IPS-18a (cell line): ENCODE measurements at regions not wholly inside any gene's neighbourhood (a gene's known extent, or its start where the extent isn't known, plus 50 kb on each side); places are given as distances from the start of the nearest gene placed in this dataset.
A peak's percentile ranks its signal among the peaks of the same experiment; 100 is the strongest.

Experiments used
- H3K27ac ChIP-seq: one replicate; pipeline ENCODE4 v1.5.1; 2013; ENCODE audit warnings: low read length
- H3K27me3 ChIP-seq: one replicate; pipeline ENCODE4 v1.6.1; 2013; ENCODE audit warnings: mild to moderate bottlenecking, low read length; ENCODE audit not compliant: control insufficient read depth, insufficient read depth
- H3K36me3 ChIP-seq: one replicate; pipeline ENCODE4 v1.6.1; 2013; ENCODE audit warnings: low read depth, low read length; ENCODE audit not compliant: control insufficient read depth
- H3K4me1 ChIP-seq: one replicate; pipeline ENCODE4 v1.6.1; 2013; ENCODE audit warnings: low read depth, low read length; ENCODE audit not compliant: control insufficient read depth
- H3K4me3 ChIP-seq: one replicate; pipeline ENCODE4 v1.5.1; 2013; ENCODE audit warnings: low read length
- H3K9ac ChIP-seq: one replicate; pipeline ENCODE4 v1.6.1; 2013; ENCODE audit warnings: mild to moderate bottlenecking, low read length, moderate library complexity
- H3K9me3 ChIP-seq: one replicate; pipeline ENCODE4 v1.6.1; 2013; ENCODE audit warnings: low read depth, low read length; ENCODE audit not compliant: control insufficient read depth

- Histone ChIP-seq H3K4me1 (peaks cover 17% of the 10 kb centered on the region), H3K27ac (no peak overlapping the region), H3K9ac (peak overlapping the region; percentile 53), H3K27me3 (no peaks in the 10 kb centered on the region), H3K36me3 (no peaks in the 10 kb centered on the region), H3K4me3 (no peak overlapping the region), H3K9me3 (no peaks in the 10 kb centered on the region)
Measured at GRCh38 chr4:157896726-157897125, 276.1 kb downstream of the GASK1B start.

GRCh38 chr4:157895205-157895604, 277.6 kb downstream of the GASK1B start:
- Histone ChIP-seq H3K9ac (no peak overlapping the region), H3K36me3 (no peaks in the 10 kb centered on the region), H3K27me3 (no peaks in the 10 kb centered on the region), H3K9me3 (no peaks in the 10 kb centered on the region), H3K4me1 (peaks cover 17% of the 10 kb centered on the region), H3K4me3 (no peak overlapping the region), H3K27ac (no peak overlapping the region)

- Histone ChIP-seq H3K9ac (no peak overlapping the region), H3K9me3 (no peaks in the 10 kb centered on the region), H3K27me3 (no peaks in the 10 kb centered on the region), H3K27ac (no peak overlapping the region), H3K4me1 (no peaks in the 10 kb centered on the region), H3K36me3 (no peaks in the 10 kb centered on the region), H3K4me3 (no peak overlapping the region)
Measured at GRCh38 chr4:157889788-157890187, 283.0 kb downstream of the GASK1B start.

- H3K36me3 ChIP-seq: no peaks in the 10 kb centered on the region
Measured at GRCh38 chr4:157888281-157888680, 284.5 kb downstream of the GASK1B start.

GRCh38 chr4:157887316-157887715, 285.5 kb downstream of the GASK1B start:
- Histone ChIP-seq H3K27me3 (no peaks in the 10 kb centered on the region), H3K4me3 (no peak overlapping the region), H3K27ac (no peak overlapping the region), H3K9me3 (no peaks in the 10 kb centered on the region), H3K36me3 (no peaks in the 10 kb centered on the region), H3K4me1 (no peaks in the 10 kb centered on the region), H3K9ac (no peak overlapping the region)

More at GRCh38 chr4:157888281-157888680, 284.5 kb downstream of the GASK1B start:
- H3K4me1 ChIP-seq: no peaks in the 10 kb centered on the region
- H3K27ac ChIP-seq: no peak overlapping the region
- no peak overlapping the region for H3K4me3 ChIP-seq
- H3K9ac ChIP-seq: no peak overlapping the region
- no peaks in the 10 kb centered on the region for H3K27me3 ChIP-seq
- H3K9me3 ChIP-seq: no peaks in the 10 kb centered on the region

- H3K36me3 ChIP-seq: no peaks in the 10 kb centered on the region
- no peak overlapping the region for H3K9ac ChIP-seq
- H3K9me3 ChIP-seq: no peaks in the 10 kb centered on the region
- no peak overlapping the region for H3K4me3 ChIP-seq
- H3K4me1 ChIP-seq: no peaks in the 10 kb centered on the region
- H3K27me3 ChIP-seq: no peaks in the 10 kb centered on the region
- H3K27ac ChIP-seq: no peak overlapping the region
Measured at GRCh38 chr4:157886645-157887044, 286.2 kb downstream of the GASK1B start.

GRCh38 chr4:157885811-157886210, 287.0 kb downstream of the GASK1B start:
- H3K4me3 ChIP-seq: no peak overlapping the region
- no peaks in the 10 kb centered on the region for H3K36me3 ChIP-seq
- no peak overlapping the region for H3K27ac ChIP-seq
- H3K27me3 ChIP-seq: no peaks in the 10 kb centered on the region
- H3K4me1 ChIP-seq: no peaks in the 10 kb centered on the region
- H3K9ac ChIP-seq: no peak overlapping the region
- H3K9me3 ChIP-seq: no peaks in the 10 kb centered on the region

- Histone ChIP-seq H3K27ac (no peak overlapping the region), H3K4me3 (no peak overlapping the region), H3K36me3 (no peaks in the 10 kb centered on the region), H3K9ac (no peak overlapping the region), H3K9me3 (no peaks in the 10 kb centered on the region), H3K4me1 (no peaks in the 10 kb centered on the region), H3K27me3 (no peaks in the 10 kb centered on the region)
Measured at GRCh38 chr4:157882901-157883300, 289.9 kb downstream of the GASK1B start.

GRCh38 chr4:157880761-157881160, 292.1 kb downstream of the GASK1B start:
- H3K27me3 ChIP-seq: no peaks in the 10 kb centered on the region
- H3K9ac ChIP-seq: no peak overlapping the region
- H3K27ac ChIP-seq: no peak overlapping the region
- H3K4me3 ChIP-seq: no peak overlapping the region
- no peaks in the 10 kb centered on the region for H3K9me3 ChIP-seq
- no peaks in the 10 kb centered on the region for H3K4me1 ChIP-seq
- H3K36me3 ChIP-seq: no peaks in the 10 kb centered on the region

- no peak overlapping the region for H3K4me3 ChIP-seq
- no peaks in the 10 kb centered on the region for H3K36me3 ChIP-seq
- H3K27ac ChIP-seq: no peak overlapping the region
- H3K27me3 ChIP-seq: no peaks in the 10 kb centered on the region
- no peak overlapping the region for H3K9ac ChIP-seq
- H3K4me1 ChIP-seq: no peaks in the 10 kb centered on the region
- no peaks in the 10 kb centered on the region for H3K9me3 ChIP-seq
Measured at GRCh38 chr4:157854819-157855218, 318.0 kb downstream of the GASK1B start.

GRCh38 chr4:157840648-157841047, 332.2 kb downstream of the GASK1B start:
- Histone ChIP-seq H3K9ac (no peak overlapping the region), H3K4me1 (peaks cover 11% of the 10 kb centered on the region), H3K9me3 (no peaks in the 10 kb centered on the region), H3K27ac (no peak overlapping the region), H3K4me3 (no peak overlapping the region), H3K27me3 (no peaks in the 10 kb centered on the region), H3K36me3 (no peaks in the 10 kb centered on the region)

GRCh38 chr4:157840034-157840433, 332.8 kb downstream of the GASK1B start:
- H3K27me3 ChIP-seq: no peaks in the 10 kb centered on the region
- H3K36me3 ChIP-seq: no peaks in the 10 kb centered on the region
- H3K9ac ChIP-seq: no peak overlapping the region
- H3K9me3 ChIP-seq: no peaks in the 10 kb centered on the region
- H3K4me3 ChIP-seq: no peak overlapping the region
- H3K4me1 ChIP-seq: peaks cover 11% of the 10 kb centered on the region
- H3K27ac ChIP-seq: no peak overlapping the region
